Adrenal gland (tissue), 5 donors: ENCODE measurements at regions not wholly inside any gene's neighbourhood (a gene's known extent, or its start where the extent isn't known, plus 50 kb on each side); places are given as distances from the start of the nearest gene placed in this dataset.

ENCODE experiments used
- POLR2A ChIP-seq, 2 donors: fragments of 450-650 bp; IDR thresholded peaks; one replicate each; pipeline ENCODE4 v1.6.1; 2017; ENCODE audit warnings: antibody characterized with exemption in 2 of 2, mild to moderate bottlenecking in 2 of 2, moderate library complexity in 1 of 2
- TF ChIP-seq, protein P1 (sequence below), 6 experiments: fragments of 450-650 bp in 4 of 6; fragments of 200-600 bp in 2 of 6; sonication (generic) in 1 of 6; IDR thresholded peaks; 1 replicate in 5 of 6; 2 replicates in 1 of 6; pipeline versions ENCODE4 v1.5.1 to v1.8.0; 2016 to 2021; ENCODE audit warnings: antibody characterized with exemption in 6 of 6, mild to moderate bottlenecking in 2 of 6, moderate library complexity in 1 of 6
- donor health status: DM: no; HTN: no; CAD: no.

- TF ChIP-seq, protein P1, sequence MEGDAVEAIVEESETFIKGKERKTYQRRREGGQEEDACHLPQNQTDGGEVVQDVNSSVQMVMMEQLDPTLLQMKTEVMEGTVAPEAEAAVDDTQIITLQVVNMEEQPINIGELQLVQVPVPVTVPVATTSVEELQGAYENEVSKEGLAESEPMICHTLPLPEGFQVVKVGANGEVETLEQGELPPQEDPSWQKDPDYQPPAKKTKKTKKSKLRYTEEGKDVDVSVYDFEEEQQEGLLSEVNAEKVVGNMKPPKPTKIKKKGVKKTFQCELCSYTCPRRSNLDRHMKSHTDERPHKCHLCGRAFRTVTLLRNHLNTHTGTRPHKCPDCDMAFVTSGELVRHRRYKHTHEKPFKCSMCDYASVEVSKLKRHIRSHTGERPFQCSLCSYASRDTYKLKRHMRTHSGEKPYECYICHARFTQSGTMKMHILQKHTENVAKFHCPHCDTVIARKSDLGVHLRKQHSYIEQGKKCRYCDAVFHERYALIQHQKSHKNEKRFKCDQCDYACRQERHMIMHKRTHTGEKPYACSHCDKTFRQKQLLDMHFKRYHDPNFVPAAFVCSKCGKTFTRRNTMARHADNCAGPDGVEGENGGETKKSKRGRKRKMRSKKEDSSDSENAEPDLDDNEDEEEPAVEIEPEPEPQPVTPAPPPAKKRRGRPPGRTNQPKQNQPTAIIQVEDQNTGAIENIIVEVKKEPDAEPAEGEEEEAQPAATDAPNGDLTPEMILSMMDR (IDR thresholded peaks at IDR 0.05), result no peak
- no peak for TF ChIP-seq POLR2A (IDR thresholded peaks at IDR 0.05)
These were observed 1433.3 kb upstream of the IGFBP7 start for GRCh38 chr4:58543465-58543864.
